NCI-H1436 (cell line): ENCODE measurements at regions not wholly inside any gene's neighbourhood (a gene's known extent, or its start where the extent isn't known, plus 50 kb on each side); places are given as distances from the start of the nearest gene placed in this dataset.

Source experiments
- DNase-seq: peaks from one replicate; lab custom pipeline; 2025; lab: John Stamatoyannopoulos, UW

- no peak for DNase-seq
These were observed 178.7 kb upstream of the PODXL start for GRCh38 chr7:131735101-131735500.

- no peak for DNase-seq
These were observed 177.2 kb upstream of the PODXL start for GRCh38 chr7:131733604-131734003.

- DNase-seq: no peak
These were observed 170.8 kb upstream of the PODXL start for GRCh38 chr7:131727189-131727588.

GRCh38 chr7:131726686-131727085 lies 170.3 kb upstream of the PODXL start:
- no peak for DNase-seq

- DNase-seq: no peak
These were observed 169.6 kb upstream of the PODXL start for GRCh38 chr7:131726031-131726430.

GRCh38 chr7:131724776-131725345 lies 168.4 kb upstream of the PODXL start:
- DNase-seq: no peak

- DNase-seq: no peak
These were observed 167.5 kb upstream of the PODXL start for GRCh38 chr7:131723926-131724325.

- no peak for DNase-seq
These were observed 165.9 kb upstream of the PODXL start for GRCh38 chr7:131722371-131722770.

- no peak for DNase-seq
These were observed 165.2 kb upstream of the PODXL start for GRCh38 chr7:131721660-131722059.

GRCh38 chr7:131720703-131721102 lies 164.3 kb upstream of the PODXL start:
- no peak for DNase-seq

- DNase-seq: no peak
These were observed 160.8 kb upstream of the PODXL start for GRCh38 chr7:131717181-131717580.

GRCh38 chr7:131699323-131699722 lies 142.9 kb upstream of the PODXL start:
- DNase-seq: no peak

GRCh38 chr7:131692131-131692960 lies 135.9 kb upstream of the PODXL start:
- DNase-seq: no peak

- no peak for DNase-seq
These were observed 135.2 kb upstream of the PODXL start for GRCh38 chr7:131691454-131692130.

- DNase-seq: no peak
These were observed 134.0 kb upstream of the PODXL start for GRCh38 chr7:131690441-131690840.

GRCh38 chr7:131689662-131690234 lies 133.3 kb upstream of the PODXL start:
- DNase-seq: no peak

GRCh38 chr7:131688738-131689661 lies 132.6 kb upstream of the PODXL start:
- DNase-seq: peak; percentile 49

GRCh38 chr7:131687296-131687695 lies 130.9 kb upstream of the PODXL start:
- no peak for DNase-seq

GRCh38 chr7:131686833-131687232 lies 130.4 kb upstream of the PODXL start:
- DNase-seq: no peak

- DNase-seq: no peak
These were observed 127.2 kb upstream of the PODXL start for GRCh38 chr7:131683536-131684125.

- DNase-seq: no peak
These were observed 125.5 kb upstream of the PODXL start for GRCh38 chr7:131681961-131682360.
